CD4-positive, alpha-beta T cell treated with Interleukin-17A for 4 hours (primary cell): ENCODE measurements at regions not wholly inside any gene's neighbourhood (a gene's known extent, or its start where the extent isn't known, plus 50 kb on each side); places are given as distances from the start of the nearest gene placed in this dataset.

Experiments
- DNase-seq: peaks from one replicate; pipeline ENCODE4 v3.0.0-alpha.2; 2020; ENCODE audit warnings: mixed read lengths

DNA sequence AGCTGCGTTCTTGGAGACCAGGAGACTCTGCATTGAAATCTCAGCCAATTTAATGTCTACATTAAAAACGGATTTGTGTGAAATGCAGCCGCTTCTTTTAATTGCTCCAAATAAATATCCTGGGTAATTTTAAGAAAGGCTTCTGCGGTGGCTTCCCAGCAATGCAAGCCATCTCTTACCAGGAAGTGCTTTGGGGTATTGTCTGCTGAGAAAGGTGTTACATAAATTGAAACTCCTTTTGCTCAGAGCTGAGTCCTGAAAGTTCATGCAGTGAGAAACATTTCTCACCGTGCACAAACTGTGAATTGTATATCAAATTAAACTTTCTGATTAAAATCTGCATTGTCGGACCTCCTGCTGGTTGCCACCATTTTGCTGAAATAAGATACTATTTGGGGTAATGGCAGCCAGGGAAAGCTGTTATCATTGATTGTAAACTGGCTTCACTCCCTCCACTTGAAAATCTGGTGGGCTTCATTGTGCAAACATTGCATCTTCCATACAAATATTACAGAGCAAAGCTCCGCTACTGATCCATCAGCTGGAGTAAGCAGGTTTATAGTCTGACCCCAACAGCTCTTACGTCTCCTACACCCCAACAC lies 59.5 kb downstream of the ZIC5 start:
- no peak for DNase-seq

DNA sequence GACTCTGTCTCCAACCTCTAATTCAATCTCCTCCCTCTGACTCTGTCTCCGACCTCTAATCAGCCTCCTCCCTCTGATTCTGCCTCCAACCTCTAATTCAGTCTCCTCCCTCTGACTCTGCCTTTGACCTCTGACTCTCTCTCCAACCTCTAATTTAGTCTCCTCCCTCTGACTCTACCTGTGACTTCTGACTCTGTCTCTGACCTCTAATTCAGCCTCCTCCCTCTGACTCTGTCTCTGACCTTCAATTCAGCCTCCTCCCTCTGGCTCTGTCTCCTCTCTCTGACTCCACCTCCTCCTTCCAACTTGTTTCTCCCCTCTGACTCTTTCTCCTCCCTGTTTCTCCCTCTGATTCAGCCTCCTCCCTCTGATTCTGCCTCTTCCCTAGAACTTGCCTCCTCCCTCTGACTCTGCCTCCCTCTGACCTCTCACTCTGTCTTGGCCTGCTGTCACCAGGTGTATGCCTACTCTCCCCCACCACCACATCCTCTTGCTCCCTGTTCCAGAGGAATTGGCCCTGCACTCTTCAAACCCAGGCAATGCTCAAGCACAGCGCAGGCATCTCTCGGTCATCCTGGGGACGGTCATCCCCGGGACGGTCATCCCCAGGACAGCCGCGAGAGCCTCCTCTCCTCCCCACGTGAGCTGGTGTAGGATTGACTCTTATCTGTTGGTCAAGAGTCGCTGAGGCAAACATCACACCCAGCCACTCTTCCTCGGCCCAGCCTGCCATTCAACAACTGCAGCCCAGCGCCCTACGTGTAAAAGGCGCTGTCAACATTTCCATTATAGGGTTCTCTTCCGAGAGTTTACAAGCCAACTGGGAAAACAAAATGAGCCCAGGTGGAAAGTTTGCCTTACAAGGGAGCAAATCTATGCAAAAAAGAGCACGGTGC lies 60.2 kb downstream of the ZIC5 start:
- no peak for DNase-seq

DNA sequence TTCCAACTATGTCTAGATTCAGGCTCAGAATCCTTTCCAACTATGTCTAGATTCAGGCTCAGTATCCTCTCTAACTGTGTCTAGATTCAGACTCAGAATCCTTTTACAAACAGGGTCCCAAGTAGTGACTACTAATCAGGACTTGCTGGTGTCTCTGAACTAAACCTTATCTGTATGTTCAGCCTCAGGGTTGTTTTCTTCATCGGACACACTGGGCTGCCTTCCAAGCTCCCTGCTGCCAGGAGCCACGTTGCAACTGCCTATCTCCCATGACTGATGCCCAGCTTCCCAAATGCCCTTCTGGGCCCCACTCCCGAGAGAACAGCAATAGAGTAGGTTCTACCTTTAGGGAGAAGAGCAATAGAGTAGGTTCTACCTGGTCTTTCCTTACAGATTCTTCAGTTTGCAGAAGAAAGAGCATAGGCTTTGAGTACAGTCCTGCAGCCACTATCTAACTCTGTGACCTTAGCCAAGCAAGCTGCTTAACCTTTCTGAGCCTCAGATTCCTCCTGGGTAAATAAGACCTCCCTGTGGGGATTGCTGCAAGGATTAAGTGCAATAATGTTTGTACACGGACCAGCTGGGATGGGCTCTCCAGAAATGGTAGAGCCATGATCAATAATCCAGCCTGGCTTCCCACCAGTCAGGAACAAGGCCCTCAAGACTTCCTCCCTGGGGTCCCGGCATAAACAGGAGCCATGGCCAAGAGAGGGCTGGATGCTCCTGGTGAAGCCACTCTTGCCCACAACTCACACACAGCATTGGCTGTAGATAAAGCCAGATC lies 61.5 kb downstream of the ZIC5 start:
- DNase-seq = no peak

DNA sequence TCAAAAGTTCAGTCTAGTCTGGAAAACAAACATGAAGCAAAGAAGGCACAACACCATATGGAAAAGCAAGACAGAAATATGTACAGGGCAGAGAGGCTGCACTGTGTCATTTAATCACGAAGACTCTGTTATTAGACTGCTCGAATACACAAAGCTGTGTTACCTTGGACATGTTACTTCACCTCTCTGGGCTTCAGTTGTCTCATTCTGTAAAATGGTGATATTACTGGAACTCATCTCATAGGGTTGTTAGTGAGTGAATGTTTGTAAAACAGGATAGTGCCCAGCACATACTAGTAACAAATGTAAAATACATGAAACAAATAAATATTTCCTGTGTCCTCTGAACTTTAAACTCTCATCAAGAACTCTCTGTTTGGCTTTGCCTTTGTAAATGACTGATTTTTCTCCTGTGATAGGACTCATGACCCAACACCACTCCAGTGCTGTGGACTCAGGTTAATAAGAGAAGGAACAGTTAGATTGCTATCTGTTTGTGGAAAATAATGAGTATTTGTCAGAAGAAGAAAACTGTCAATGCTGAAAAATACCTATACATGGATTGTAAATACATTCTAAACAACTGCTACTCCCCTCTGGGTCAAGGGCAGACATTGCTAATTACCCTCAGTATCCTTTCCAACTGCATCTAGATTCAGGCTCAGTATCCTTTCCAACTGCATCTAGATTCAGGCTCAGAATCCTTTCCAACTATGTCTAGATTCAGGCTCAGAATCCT lies 62.3 kb downstream of the ZIC5 start:
- no peak for DNase-seq

DNA sequence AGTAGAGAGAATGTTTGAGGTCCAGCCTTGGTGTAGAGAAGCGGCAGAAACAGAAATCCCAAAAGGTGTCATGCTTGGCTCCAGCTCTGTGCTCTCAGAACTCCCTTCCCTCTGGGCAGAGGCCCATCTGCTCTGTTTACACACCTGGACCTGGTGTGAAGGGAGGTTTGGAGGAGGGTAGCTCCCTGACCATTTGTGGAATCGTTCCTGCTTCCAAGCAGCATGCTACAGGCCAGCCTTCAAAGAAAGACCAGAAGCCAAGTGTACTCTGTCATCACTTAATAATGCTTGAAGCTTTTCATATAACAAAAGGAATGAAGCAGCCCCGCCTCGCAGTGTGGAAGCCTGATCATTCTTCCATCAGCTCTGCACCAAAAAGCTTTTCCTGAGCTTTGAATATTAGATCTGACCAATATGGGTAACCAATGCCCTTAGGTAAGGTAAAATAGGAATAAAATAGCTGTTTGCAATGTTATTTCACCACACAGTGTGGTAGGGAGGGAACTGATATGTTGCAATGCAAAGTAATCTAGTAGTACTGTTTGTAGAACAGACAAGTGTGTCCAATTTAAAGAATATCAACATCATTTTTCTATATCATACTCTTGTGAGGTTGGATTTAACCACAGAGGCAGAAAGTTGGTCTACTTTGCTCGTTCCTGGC lies 63.3 kb downstream of the ZIC5 start:
- DNase-seq = no peak

DNA sequence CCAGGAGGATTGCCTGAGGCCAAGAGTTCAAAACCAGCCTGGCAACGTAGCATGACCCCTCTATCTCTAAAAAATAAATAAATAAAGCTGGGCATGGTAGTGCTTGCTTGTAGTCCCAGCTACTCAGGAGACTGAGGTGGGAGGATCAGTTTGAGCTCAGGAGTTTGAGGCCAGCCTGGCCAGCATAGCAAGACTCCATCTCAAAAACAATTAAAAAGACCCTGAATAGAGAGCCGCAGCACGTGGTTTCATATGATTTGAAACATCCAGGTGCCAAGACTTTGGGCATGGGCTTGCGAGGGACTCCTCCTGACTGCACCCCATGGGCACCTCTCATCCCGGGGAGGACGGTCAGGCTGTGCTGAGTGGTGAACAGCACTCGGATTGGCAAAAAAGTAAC lies 63.9 kb downstream of the ZIC5 start:
- DNase-seq = no peak

DNA sequence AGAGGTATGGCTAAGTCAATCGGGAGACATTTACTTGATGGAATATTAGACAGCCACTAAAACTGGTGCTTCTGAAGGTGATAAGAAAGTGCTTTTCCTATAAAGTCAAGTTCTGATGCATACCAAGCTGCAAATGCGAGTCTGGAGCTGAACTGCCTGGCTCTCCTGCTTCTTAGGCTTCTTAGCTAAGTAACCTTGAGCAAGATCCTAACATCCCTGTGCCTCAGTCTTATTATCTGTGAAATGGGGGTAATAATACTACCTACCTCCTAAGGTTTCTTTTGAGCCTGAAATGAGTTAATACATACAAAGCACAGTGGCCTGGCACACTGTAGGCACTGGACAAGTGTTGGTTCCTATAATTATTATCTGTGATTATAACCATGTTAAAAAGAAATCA lies 64.5 kb downstream of the ZIC5 start:
- no peak for DNase-seq

DNA sequence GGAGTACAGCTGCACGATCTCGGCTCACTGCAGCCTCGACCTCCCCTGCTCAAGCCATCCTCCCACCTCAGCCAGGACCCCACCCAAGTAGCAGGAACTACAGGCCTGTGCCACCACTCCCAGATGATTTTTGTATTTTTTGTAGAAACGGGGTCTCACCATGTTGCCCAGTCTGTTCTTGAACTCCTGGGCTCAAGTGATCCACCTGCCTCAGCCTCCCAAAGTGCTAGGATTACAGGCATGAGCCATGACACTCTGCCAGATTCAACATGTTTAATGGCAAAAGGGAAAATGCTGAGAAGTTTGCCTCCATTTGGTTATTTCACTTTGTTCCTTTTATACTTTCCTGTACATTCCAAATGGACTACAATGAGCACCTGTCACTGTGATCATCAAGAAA lies 65.8 kb downstream of the ZIC5 start:
- DNase-seq = no peak

DNA sequence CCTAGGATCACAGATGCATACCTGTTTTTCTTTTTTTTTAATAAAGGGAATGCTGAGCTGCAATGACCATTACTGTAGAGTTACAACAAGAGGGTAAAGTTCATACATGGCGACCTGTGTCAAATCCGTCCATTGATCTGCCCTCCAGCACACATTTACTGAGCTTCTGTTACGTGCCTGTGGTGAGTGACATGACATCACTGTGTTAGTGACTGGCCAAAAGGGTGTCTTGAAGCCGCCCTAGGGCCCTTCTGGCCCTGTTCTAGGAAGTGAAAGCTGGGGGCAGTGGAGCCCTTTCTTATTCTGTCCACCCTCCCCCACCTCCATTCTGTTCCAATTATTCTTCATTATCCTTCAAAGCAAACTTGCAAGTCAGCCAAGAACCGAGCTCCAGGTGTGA lies 66.3 kb downstream of the ZIC5 start:
- no peak for DNase-seq

DNA sequence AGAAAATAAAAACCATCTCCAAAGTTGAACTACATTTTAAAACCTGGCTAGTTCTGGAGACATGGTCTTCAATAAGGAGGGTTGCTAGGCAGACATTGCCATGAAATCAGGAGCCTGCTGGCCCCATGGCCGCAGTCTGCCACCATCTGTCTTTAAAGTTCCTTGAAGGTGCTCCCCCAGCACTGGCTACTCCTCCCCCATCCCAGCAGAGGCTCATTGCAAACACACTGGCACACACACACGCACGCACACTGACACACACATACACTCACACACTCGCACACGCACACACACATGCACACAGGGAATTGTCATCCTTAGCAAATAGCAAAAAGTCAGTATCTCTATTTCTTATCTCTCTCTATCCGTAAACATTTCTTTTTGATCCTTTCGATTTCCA lies 68.4 kb downstream of the ZIC5 start:
- DNase-seq = no peak

DNA sequence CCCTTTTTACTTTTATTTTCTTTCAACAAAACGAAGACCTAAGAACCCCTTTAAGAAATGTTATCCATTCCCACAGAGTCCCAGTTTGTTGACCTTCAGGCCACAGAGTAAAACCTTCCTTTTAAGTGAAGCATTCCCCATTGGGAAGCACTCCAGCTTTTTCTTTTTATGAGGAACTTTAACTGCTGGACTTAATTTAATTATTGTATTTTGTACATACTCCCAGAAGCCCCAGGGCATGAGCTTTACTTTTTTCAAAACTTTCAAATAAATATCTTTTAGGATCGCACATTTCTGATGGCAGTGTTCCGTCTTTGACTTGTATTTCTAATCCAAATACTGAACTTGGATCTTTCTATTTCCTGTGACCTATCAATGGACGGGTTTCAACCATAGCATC lies 68.9 kb downstream of the ZIC5 start:
- DNase-seq = no peak

DNA sequence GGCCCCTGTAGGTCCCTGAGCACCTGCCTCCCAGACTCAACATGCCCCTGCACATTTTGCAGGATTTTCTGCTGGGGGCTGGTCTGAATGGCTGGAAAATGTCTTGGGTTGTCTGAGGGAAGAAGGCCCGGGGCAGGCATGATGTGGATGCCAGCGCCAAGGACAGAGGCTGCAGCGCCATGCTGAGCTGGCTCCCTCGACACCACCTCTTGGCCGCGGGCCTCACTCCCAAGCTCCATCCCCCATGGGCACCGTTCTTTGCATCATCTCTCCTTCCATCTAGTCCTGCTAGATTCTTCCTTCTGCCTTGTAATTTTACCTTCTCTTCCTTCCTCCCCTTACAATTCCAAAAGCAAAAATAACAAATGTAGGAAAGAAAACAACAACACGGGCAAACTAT lies 70.6 kb downstream of the ZIC5 start:
- DNase-seq = no peak

DNA sequence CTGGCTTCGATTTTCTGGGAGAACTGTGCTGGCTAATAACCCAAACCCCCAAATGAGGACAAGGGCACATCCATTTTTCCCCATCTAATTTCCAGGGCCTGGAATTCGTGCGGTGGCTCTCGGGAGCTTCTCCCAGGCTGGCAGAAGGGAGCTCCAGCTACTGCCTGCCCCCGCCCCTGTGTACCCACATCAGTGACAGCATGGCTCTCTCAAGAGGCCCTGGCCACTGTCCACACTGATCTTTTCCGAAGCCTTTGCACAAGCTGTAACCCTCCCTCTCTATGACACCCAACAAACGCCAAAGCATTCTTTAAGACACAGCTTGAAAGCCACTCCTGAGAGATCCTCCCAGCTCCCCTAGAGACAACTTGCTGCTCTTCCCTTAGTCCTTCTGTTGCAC lies 73.1 kb downstream of the ZIC5 start:
- DNase-seq = no peak

DNA sequence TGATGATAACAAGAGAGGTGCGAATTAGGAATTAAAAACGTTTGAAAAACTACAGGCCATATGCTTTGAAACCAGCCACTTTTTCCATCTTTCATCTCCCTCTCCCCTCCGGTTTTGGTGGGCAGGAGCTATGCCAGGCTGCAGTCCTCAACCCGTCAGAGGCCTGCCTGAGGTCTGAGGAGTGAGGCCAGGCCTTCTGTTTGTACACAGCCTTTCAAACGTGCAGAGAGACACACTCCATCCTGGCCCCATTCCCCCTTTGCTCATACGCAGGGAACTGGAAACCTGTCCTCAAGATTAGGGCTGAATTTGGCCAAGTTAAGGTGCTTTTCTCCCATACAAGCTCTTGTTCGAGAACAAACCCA lies 74.5 kb downstream of the ZIC5 start:
- no peak for DNase-seq

DNA sequence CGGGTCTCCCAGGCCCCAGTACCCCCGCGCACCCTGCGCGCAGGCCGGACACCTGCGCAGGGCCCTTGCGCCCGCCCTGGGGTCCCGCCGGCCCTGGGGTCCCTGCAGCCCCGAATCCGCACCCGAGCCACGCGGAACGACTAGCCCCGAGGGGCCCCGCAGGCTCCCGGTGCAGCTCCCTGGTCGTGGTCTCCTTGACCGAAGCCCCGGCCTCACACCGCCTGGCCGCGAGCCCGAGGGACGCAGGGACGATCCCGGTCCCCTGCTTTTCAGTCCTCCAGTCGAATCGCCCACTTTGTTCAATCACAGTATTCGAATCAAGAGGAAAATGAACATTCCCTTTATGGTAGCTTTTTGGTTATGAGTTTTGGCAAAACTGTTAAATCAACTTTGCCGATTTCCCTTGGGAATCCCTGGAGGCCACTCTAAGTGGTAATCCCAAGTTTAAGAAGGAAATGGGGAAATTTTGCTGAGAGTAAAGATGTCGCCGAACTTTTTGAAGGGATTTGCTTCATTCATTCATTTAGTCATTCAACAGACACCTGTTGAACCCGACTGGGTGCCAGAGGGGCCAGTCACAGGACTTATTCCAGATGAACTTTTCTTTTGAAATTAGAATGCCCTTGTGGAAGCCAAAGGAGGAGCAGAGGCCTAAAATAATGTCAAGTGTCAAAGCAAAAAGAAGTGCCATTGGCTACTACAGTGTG lies 75.0 kb downstream of the ZIC5 start:
- DNase-seq = no peak

DNA sequence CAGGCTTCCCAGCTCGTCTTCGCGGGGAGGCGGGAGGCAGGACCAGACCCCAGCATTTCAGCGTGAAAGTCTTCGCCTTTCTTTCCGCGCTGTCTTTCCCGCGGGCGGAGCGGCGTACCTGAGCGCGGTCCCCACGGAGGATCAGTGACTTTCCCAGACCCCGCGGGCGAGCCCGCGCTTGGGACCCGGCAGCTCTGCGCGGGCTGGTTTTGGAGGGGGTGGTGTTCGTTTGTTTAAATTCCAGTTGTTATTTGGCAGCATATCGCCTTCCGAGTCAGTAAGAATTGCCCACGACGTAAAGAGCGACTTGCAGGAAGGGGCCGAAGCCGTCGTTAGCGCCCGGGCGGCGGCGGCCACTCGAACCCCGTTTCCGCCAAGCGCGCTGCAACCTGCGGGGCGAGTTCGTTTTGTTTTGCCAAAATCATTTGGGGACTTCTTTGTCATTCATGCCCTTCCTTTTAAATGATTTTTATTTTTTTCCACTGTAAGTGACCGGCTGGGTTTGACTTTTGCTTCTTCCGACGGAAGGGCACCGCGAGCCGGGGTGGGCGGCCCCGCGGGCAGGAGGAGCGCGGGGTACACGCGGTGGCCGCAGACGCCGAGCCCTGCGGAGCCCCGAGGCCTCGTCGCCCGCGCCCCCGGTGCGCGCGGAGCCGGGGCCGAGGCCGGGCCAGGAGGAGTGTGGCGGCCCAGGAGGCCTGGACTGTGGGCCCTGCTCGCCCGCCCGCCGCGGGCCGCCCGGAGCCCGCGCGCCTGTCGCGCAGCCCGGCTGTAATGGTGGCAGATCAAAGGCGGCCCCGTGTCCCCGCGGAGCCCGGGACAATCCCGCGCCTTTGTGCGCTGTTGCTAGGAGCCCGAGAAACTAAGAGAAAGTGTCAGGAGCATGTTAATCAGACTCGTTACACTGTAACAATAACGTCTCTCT lies 75.9 kb downstream of the ZIC5 start:
- peak; percentile 20 for DNase-seq

DNA sequence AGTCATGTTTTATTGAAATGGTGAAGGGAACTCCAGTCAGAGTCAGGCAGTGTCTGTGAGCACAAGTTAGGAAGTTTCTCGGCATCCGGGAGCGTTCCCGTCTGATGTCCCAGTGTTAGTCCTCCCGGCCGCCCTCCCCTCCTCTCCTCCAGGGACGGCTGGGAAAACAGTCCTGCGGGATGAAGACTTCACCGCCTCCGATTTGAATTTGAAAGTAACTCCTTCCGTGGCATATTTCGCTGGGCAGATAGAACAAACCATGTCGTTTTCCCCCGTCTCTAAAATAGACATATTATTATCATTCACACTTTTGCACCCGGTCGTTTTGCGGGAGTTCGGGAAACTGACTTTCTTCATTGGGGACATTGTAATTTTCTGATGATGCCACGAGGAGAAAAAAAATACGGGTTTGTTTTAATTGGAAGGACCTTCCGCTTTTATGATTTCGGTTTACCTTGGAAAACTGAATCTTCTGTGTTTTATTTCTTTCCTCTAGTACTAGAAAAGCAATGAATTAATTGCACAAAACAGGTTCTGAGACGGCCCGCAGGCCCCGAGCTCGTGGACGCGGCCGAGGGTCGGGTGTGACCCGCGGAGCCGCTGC lies 76.6 kb downstream of the ZIC5 start:
- no peak for DNase-seq

DNA sequence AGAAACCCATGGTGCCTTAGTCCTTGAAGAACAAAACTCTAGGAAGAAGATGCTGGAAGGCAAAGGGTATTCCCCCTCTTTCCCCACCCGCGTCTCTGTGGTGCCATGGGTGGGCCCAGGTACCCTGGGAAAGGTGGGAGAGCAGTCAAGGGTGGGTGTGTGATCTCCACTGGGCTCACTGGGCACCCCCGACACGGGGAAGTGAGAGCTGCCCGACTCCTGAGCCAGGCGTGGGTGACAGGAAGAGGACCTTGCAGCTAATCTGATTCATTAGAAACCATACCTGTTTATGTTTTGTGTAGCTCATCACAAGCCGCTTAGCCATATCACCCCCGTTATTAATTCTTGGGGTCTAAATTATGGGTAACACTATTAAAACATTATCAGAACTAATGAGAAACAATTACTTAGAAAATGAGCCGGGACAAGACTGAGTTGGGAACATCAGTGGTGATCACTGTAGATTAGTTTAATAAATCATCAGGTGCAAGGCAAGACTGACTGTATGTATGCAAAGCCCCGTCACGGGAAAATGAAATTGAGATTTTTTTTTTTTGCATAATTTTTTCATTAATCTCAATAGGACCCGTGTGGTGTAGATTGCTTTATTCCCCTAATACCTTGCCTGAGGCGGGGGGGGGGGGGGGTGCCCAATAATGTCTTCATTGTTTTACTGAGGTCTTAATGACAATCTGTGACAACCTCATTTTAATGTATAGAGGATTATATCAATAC lies 77.3 kb downstream of the ZIC5 start:
- DNase-seq = no peak

DNA sequence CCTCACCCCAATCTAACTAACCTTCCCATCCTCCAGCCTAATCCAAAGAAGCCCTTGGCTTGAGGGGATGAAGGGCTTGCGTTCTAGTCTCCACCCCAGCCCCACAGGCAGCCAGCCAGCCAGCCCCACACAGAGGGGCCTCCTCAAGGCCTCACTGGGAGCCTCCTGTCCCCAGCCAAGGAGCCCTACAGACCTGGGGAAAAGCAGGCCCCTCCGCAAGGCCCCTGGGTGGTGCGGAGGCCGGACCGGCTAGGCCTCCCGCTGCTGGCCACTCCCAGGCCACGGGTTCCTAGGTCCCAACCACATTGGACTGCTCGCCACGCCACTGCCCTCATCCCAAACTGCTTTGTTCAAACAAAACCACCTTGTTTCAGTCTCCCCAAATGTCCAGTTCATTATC lies 78.0 kb downstream of the ZIC5 start:
- DNase-seq = no peak
